GM12878 (cell line): ENCODE measurements at regions not wholly inside any gene's neighbourhood (a gene's known extent, or its start where the extent isn't known, plus 50 kb on each side); places are given as distances from the start of the nearest gene placed in this dataset.

ENCODE experiments used
- ATAC-seq: fragments of 200-7000 bp; cut with Tn5 transposase; 3 replicates; pipeline ENCODE4 v1.9.1; 2020; ENCODE audit warnings: mild to moderate bottlenecking, moderate library complexity
- BruUV-seq: library from RNA; stranded (reverse); fragments of 400-500 nt; replicated peaks from 2 replicates; lab custom pipeline; 2021; lab: Mats Ljungman, UMichigan
- CTCF ChIA-PET: fragments of 300-600 bp; sonication (Branson Sonifier 250); formaldehyde crosslinking; extraction: SDS; loops from one replicate; lab custom pipeline; 2021; ENCODE audit warnings: inconsistent platforms; lab: Yijun Ruan, JAX
- POLR2A ChIA-PET: fragments of 350-600 bp; formaldehyde crosslinking; extraction: SDS; loops from one replicate; lab custom pipeline; 2021; ENCODE audit warnings: inconsistent platforms; lab: Charles Lee
- RAD21 ChIA-PET: fragments of 300-600 bp; sonication (Branson Sonifier 250); formaldehyde crosslinking; loops from one replicate; lab custom pipeline; 2023; ENCODE audit warnings: antibody characterized with exemption; ENCODE audit not compliant: unreplicated experiment; lab: Charles Lee
- SMC1A ChIA-PET: fragments of 300-600 bp; sonication (Branson Sonifier 250); formaldehyde crosslinking; loops from one replicate; lab custom pipeline; 2023; ENCODE audit not compliant: unreplicated experiment, uncharacterized antibody; lab: Charles Lee
- DNase-seq: peaks from one replicate; pipeline ENCODE4 v3.0.0-alpha.2; 2011; ENCODE audit warnings: low read depth, low spot score
- FAIRE-seq: peaks from 3 replicates; lab custom pipeline; 2011; peaks lifted over from hg19 to GRCh38; lab: Jason Lieb, UNC
- H2AFZ ChIP-seq: 2 replicates; pipeline ENCODE4 v1.6.0; 2011; ENCODE audit warnings: low read depth, low read length, control low read depth; ENCODE audit not compliant: control insufficient read depth
- H3K27ac ChIP-seq: 2 replicates; pipeline ENCODE4 v1.5.1; 2011; ENCODE audit warnings: control low read depth; ENCODE audit not compliant: control insufficient read depth, insufficient read depth
- H3K27me3 ChIP-seq, 2 experiments: replicated peaks in 1 of 2; 2 replicates each; pipeline versions ENCODE4 v1.6.0 to v1.6.1; 2011; ENCODE audit warnings: low read length in 1 of 2; ENCODE audit not compliant: control insufficient read depth in 2 of 2, insufficient read depth in 2 of 2
- H3K36me3 ChIP-seq, 2 experiments: 2 replicates each; pipeline ENCODE4 v1.5.1; 2011; ENCODE audit warnings: low read length in 1 of 2; ENCODE audit not compliant: control insufficient read depth in 2 of 2, insufficient read depth in 2 of 2
- H3K4me1 ChIP-seq: 2 replicates; pipeline ENCODE4 v1.6.1; 2011; ENCODE audit warnings: mild to moderate bottlenecking, low read length, moderate library complexity, mixed read lengths; ENCODE audit not compliant: control insufficient read depth, insufficient read depth
- H3K4me2 ChIP-seq: 2 replicates; pipeline ENCODE4 v1.6.0; 2011; ENCODE audit warnings: control low read depth; ENCODE audit not compliant: control insufficient read depth, insufficient read depth
- H3K4me3 ChIP-seq: fragments of 200-600 bp; sonication (generic); 2 replicates; pipeline ENCODE4 v1.5.1; 2016
- H3K79me2 ChIP-seq: 2 replicates; pipeline ENCODE4 v1.6.0; 2011; ENCODE audit warnings: low read length; ENCODE audit not compliant: control insufficient read depth, insufficient read depth
- H3K9ac ChIP-seq: 2 replicates; pipeline ENCODE4 v1.8.0; 2011; ENCODE audit warnings: low read length, control low read depth, mixed read lengths; ENCODE audit not compliant: control insufficient read depth, insufficient read depth
- H3K9me3 ChIP-seq: replicated peaks from 3 replicates; pipeline ENCODE4 v1.5.1; 2011; ENCODE audit warnings: mild to moderate bottlenecking, low read length; ENCODE audit not compliant: control insufficient read depth, insufficient read depth
- H4K20me1 ChIP-seq: 2 replicates; pipeline ENCODE4 v1.6.0; 2011; ENCODE audit not compliant: control insufficient read depth, insufficient read depth
- CBX3 ChIP-seq: fragments of 200-600 bp; sonication (generic); IDR thresholded peaks from 2 replicates; pipeline ENCODE4 v1.6.1; 2016; ENCODE audit warnings: low read depth, borderline replicate concordance
- ETV6 ChIP-seq, 2 experiments: fragments of 450-650 bp in 1 of 2; IDR thresholded peaks in 1 of 2; conservative IDR thresholded peaks in 1 of 2; 2 replicates each; pipeline ENCODE4 v1.6.1; 2014; ENCODE audit warnings: antibody characterized with exemption in 1 of 2, borderline replicate concordance in 1 of 2, low read depth in 1 of 2, mild to moderate bottlenecking in 1 of 2, moderate library complexity in 1 of 2
- NFYA ChIP-seq: IDR thresholded peaks from 2 replicates; pipeline ENCODE4 v1.6.1; 2011; ENCODE audit warnings: low read depth, mild to moderate bottlenecking, low read length, improper control_type of control experiment, borderline replicate concordance
- PKNOX1 ChIP-seq: fragments of 450-650 bp; IDR thresholded peaks from 2 replicates; pipeline ENCODE4 v1.6.1; 2016; ENCODE audit warnings: mild to moderate bottlenecking
- SP1 ChIP-seq: IDR thresholded peaks from one replicate; pipeline ENCODE4 v1.6.1; 2011; ENCODE audit warnings: low read depth, low read length
- ZNF384 ChIP-seq: IDR thresholded peaks from 2 replicates; pipeline ENCODE4 v1.6.1; 2012; ENCODE audit warnings: low read depth, mild to moderate bottlenecking, low read length, improper control_type of control experiment, borderline replicate concordance
- ZNF687 ChIP-seq: fragments of 450-650 bp; IDR thresholded peaks from 2 replicates; pipeline ENCODE4 v1.6.1; 2017; ENCODE audit warnings: mild to moderate bottlenecking, moderate library complexity
- ZSCAN29 ChIP-seq: fragments of 450-650 bp; IDR thresholded peaks from 2 replicates; pipeline ENCODE4 v1.6.1; 2017; ENCODE audit warnings: mild to moderate bottlenecking, moderate library complexity
- WGBS: methylation state at CpG from one replicate; pipeline ENCODE4 v1.1.6; 2016; ENCODE audit warnings: low lambda C conversion rate; ENCODE audit not compliant: insufficient replicate concordance, insufficient coverage; ENCODE audit errors: missing lambda C conversion rate; 5-methylcytosine and 5-hydroxymethylcytosine counted together
- in situ Hi-C: fragments of 300-500 bp; cut with MboI; formaldehyde crosslinking; loops from 9 replicates; pipeline ENCODE4 v1.14.3; 2018; ENCODE audit warnings: mixed read lengths
- intact Hi-C: fragments of 100-400 bp; cut with micrococcal nuclease; formaldehyde crosslinking; loops from one replicate; pipeline ENCODE4 v1.14.2; 2022; ENCODE audit not compliant: unreplicated experiment
- TF ChIP-seq, protein P1 (sequence below): IDR thresholded peaks from 2 replicates; pipeline ENCODE4 v1.6.1; 2011; ENCODE audit warnings: mild to moderate bottlenecking, low read depth, low read length, moderate library complexity; ENCODE audit not compliant: insufficient replicate concordance

- H4K20me1 ChIP-seq: no peaks in the 10 kb centered on the region
- no peak for ATAC-seq
- no peak overlapping the region for H3K27ac ChIP-seq
- H3K9ac ChIP-seq: no peak overlapping the region
- ChIA-PET CTCF (no interaction called here), RAD21 (no interaction called here), SMC1A (no interaction called here), POLR2A (no interaction called here)
- no peak for FAIRE-seq
- intact Hi-C loops (no loop called here), in situ Hi-C loops (no loop called here)
- TF ChIP-seq ETV6 (conservative IDR thresholded peaks at IDR 0.05 in 1 of 2, IDR thresholded peaks at IDR 0.05 in 1 of 2; ENCODE audit: borderline replicate concordance in 1 of 2, low read depth in 1 of 2) (no peak), ZNF687 (no peak)
- H3K4me3 ChIP-seq: no peak overlapping the region
- H3K27me3 ChIP-seq: no peaks in the 10 kb centered on the region
- DNase-seq: no peak
- H2AFZ ChIP-seq: no peak overlapping the region
- no peaks in the 10 kb centered on the region for H3K9me3 ChIP-seq
- WGBS: 47% methylated on average over 3 of the region's 3 CpGs
- no peaks in the 10 kb centered on the region for H3K79me2 ChIP-seq
- BruUV-seq: no TSS peak
- no peak overlapping the region for H3K4me2 ChIP-seq
- no peaks in the 10 kb centered on the region for H3K36me3 ChIP-seq
- no peaks in the 10 kb centered on the region for H3K4me1 ChIP-seq
These were observed 437.7 kb downstream of the PLCL1 start for GRCh38 chr2:198242093-198242492.

DNA sequence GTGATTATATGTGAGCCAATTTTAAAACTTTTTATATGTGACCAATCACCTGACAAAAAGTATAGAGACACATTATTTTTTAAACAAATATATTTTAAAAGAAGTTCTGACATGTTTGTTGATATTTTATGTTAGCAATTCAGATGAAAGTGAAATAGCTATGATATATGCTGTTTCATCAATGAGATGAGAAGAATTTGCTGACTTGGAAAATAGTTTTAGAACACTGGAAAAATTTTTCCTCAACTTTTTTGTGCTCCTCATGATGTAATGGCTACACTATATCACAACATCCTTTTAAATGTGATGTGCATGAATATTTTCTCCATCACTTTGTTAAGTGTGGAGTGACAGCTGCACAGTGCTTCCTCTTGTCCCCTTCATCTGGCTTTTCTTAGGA is 434.0 kb downstream of the PLCL1 start:
- Histone ChIP-seq H3K9ac (no peak overlapping the region), H3K9me3 (no peaks in the 10 kb centered on the region), H3K36me3 (no peaks in the 10 kb centered on the region), H4K20me1 (no peaks in the 10 kb centered on the region), H2AFZ (no peak overlapping the region), H3K79me2 (no peaks in the 10 kb centered on the region), H3K4me1 (no peaks in the 10 kb centered on the region), H3K27ac (no peak overlapping the region), H3K4me3 (no peak overlapping the region), H3K27me3 (no peaks in the 10 kb centered on the region), H3K4me2 (no peak overlapping the region)
- ChIA-PET POLR2A (no interaction called here), RAD21 (no interaction called here), SMC1A (no interaction called here), CTCF (interaction anchor here (0.6 kb wide), 1 partner anchor 592 kb away, joined by 4 read pairs; no protein-coding TSS in a partner anchor)
- intact Hi-C loops: no loop called here
- in situ Hi-C loops: no loop called here
- FAIRE-seq (no peak), DNase-seq (no peak), ATAC-seq (no peak)
- BruUV-seq: no TSS peak
- TF ChIP-seq ZNF384 (no peak), NFYA (no peak), ZSCAN29 (no peak), SP1 (no peak), CBX3 (no peak), PKNOX1 (no peak)
- TF ChIP-seq, protein P1, sequence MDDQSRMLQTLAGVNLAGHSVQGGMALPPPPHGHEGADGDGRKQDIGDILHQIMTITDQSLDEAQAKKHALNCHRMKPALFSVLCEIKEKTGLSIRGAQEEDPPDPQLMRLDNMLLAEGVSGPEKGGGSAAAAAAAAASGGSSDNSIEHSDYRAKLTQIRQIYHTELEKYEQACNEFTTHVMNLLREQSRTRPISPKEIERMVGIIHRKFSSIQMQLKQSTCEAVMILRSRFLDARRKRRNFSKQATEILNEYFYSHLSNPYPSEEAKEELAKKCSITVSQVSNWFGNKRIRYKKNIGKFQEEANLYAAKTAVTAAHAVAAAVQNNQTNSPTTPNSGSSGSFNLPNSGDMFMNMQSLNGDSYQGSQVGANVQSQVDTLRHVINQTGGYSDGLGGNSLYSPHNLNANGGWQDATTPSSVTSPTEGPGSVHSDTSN: no peak
